ENCODE measurements at regions not wholly inside any gene's neighbourhood (a gene's known extent, or its start where the extent isn't known, plus 50 kb on each side); places are given as distances from the start of the nearest gene placed in this dataset.
"Not testable (repeated sequence)": the region's sequence is repeated elsewhere in the genome, so short reads cannot be mapped to it uniquely, and the experiment has no call there.

- DNase-seq = no peak
These were observed 194.2 kb upstream of the HDAC4 start for GRCh38 chr2:239594772-239595608.

GRCh38 chr2:239594019-239594771, 193.4 kb upstream of the HDAC4 start:
- DNase-seq = peak in 1 of 2 donors; percentile 15

GRCh38 chr2:239593455-239593854, 192.6 kb upstream of the HDAC4 start:
- DNase-seq = no peak

- DNase-seq = not testable (repeated sequence)
These were observed 191.9 kb upstream of the HDAC4 start for GRCh38 chr2:239592629-239593290.

- no peak for DNase-seq
These were observed 190.4 kb upstream of the HDAC4 start for GRCh38 chr2:239590995-239591915.

- DNase-seq = no peak
These were observed 189.5 kb upstream of the HDAC4 start for GRCh38 chr2:239590276-239590675.

- no peak for DNase-seq
These were observed 189.0 kb upstream of the HDAC4 start for GRCh38 chr2:239589833-239590232.

GRCh38 chr2:239589270-239589825, 188.5 kb upstream of the HDAC4 start:
- DNase-seq = no peak

- no peak for DNase-seq
These were observed 187.8 kb upstream of the HDAC4 start for GRCh38 chr2:239588451-239589269.

- DNase-seq = no peak
These were observed 187.0 kb upstream of the HDAC4 start for GRCh38 chr2:239587841-239588240.

- DNase-seq = no peak
These were observed 186.5 kb upstream of the HDAC4 start for GRCh38 chr2:239587311-239587731.

GRCh38 chr2:239586651-239587310, 186.0 kb upstream of the HDAC4 start:
- DNase-seq = no peak

- no peak for DNase-seq
These were observed 184.6 kb upstream of the HDAC4 start for GRCh38 chr2:239585422-239585821.

GRCh38 chr2:239584986-239585385, 184.2 kb upstream of the HDAC4 start:
- DNase-seq = no peak

GRCh38 chr2:239583879-239584859, 183.3 kb upstream of the HDAC4 start:
- no peak for DNase-seq

- no peak for DNase-seq
These were observed 182.5 kb upstream of the HDAC4 start for GRCh38 chr2:239583171-239583878.

GRCh38 chr2:239582476-239582875, 181.7 kb upstream of the HDAC4 start:
- no peak for DNase-seq

- DNase-seq = no peak
These were observed 180.6 kb upstream of the HDAC4 start for GRCh38 chr2:239581352-239581901.

Data from hippocampal formation (tissue), 2 donors.